ENCODE measurements at regions not wholly inside any gene's neighbourhood (a gene's known extent, or its start where the extent isn't known, plus 50 kb on each side); places are given as distances from the start of the nearest gene placed in this dataset.

- no peak overlapping the region for H3K14ac ChIP-seq (ENCODE audit: insufficient read depth, low read length)
- no peak overlapping the region for H2AFZ ChIP-seq (ENCODE audit: low read length)
- no peak overlapping the region for H4K5ac ChIP-seq (ENCODE audit: insufficient read length, low read depth, low read length)
- no peak overlapping the region for H3K27ac Mint-ChIP-seq
- no peak overlapping the region for H2BK12ac ChIP-seq (ENCODE audit: insufficient read length, low read depth, low read length)
- no peak overlapping the region for H3K27ac ChIP-seq (ENCODE audit: insufficient read length, low read depth, low read length)
- no peak overlapping the region for H3K4me3 Mint-ChIP-seq
- H4K91ac ChIP-seq (ENCODE audit: insufficient read length, low read depth, low read length) = no peak overlapping the region
- H3K27me3 ChIP-seq (ENCODE audit: insufficient read depth, low read length) = no peaks in the 10 kb centered on the region
- H3T11ph ChIP-seq (ENCODE audit: low read length) = no peak overlapping the region
- H3K36me3 Mint-ChIP-seq (ENCODE audit: insufficient read depth in 1 of 3, low read depth in 3 of 3) = peaks cover 3 to 19% (median 6%) of the 10 kb centered on the region in 3 experiments
- H4K20me1 ChIP-seq (ENCODE audit: control insufficient read depth, insufficient read depth, insufficient read length) = no peaks in the 10 kb centered on the region
- no peaks in the 10 kb centered on the region for H3K79me1 ChIP-seq (ENCODE audit: insufficient read depth, low read depth, low read length, poor library complexity, severe bottlenecking)
- no peak for DNase-seq
- no peak overlapping the region for H2BK5ac ChIP-seq (ENCODE audit: insufficient read length, low read length)
- peaks cover 33 to 34% of the 10 kb centered on the region in 2 experiments for H3K9me3 Mint-ChIP-seq
- H3K56ac ChIP-seq (ENCODE audit: insufficient read length, low read depth, low read length) = no peak overlapping the region
- H2BK20ac ChIP-seq (ENCODE audit: low read depth, low read length, poor library complexity, severe bottlenecking) = no peak overlapping the region
- H2AK5ac ChIP-seq (ENCODE audit: insufficient read length, low read length) = no peak overlapping the region
- no peak overlapping the region for H3K4me2 ChIP-seq (ENCODE audit: insufficient read depth, insufficient read length, low read length)
- no peak overlapping the region for H3K9ac ChIP-seq (ENCODE audit: extremely low read depth, insufficient read length, low read length)
- H3K9me3 ChIP-seq (ENCODE audit: control insufficient read depth, low read depth, low read length) = peaks cover 7% of the 10 kb centered on the region
- H3K27me3 Mint-ChIP-seq (ENCODE audit: low read depth) = peaks cover 6% of the 10 kb centered on the region
- no peaks in the 10 kb centered on the region for H3K4me1 ChIP-seq (ENCODE audit: insufficient read depth, low read length)
- H3K79me2 ChIP-seq (ENCODE audit: insufficient read depth, low read length) = no peaks in the 10 kb centered on the region
- TF ChIP-seq, protein P1, sequence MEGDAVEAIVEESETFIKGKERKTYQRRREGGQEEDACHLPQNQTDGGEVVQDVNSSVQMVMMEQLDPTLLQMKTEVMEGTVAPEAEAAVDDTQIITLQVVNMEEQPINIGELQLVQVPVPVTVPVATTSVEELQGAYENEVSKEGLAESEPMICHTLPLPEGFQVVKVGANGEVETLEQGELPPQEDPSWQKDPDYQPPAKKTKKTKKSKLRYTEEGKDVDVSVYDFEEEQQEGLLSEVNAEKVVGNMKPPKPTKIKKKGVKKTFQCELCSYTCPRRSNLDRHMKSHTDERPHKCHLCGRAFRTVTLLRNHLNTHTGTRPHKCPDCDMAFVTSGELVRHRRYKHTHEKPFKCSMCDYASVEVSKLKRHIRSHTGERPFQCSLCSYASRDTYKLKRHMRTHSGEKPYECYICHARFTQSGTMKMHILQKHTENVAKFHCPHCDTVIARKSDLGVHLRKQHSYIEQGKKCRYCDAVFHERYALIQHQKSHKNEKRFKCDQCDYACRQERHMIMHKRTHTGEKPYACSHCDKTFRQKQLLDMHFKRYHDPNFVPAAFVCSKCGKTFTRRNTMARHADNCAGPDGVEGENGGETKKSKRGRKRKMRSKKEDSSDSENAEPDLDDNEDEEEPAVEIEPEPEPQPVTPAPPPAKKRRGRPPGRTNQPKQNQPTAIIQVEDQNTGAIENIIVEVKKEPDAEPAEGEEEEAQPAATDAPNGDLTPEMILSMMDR (conservative IDR thresholded peaks at IDR 0.05) = no peak
- no peak overlapping the region for H2BK15ac ChIP-seq (ENCODE audit: low read depth, low read length)
- H3K4me1 Mint-ChIP-seq = no peaks in the 10 kb centered on the region
- no peak overlapping the region for H4K8ac ChIP-seq (replicated peaks; ENCODE audit: insufficient read length, low read depth, low read length)
- H3K23me2 ChIP-seq (ENCODE audit: insufficient read length, low read depth, low read length, poor library complexity, severe bottlenecking) = no peaks in the 10 kb centered on the region
- no peak overlapping the region for H2BK120ac ChIP-seq (ENCODE audit: low read depth, low read length, poor library complexity, severe bottlenecking)
- H3K4ac ChIP-seq (ENCODE audit: low read depth, low read length) = no peak overlapping the region
- no peak overlapping the region for H3K18ac ChIP-seq (ENCODE audit: insufficient read length, low read depth, low read length)
- no peak overlapping the region for H3K23ac ChIP-seq (ENCODE audit: insufficient read length, low read depth, low read length)
These were observed 75.8 kb upstream of the ZNF678 start for GRCh38 chr1:227487606-227488005.
